NCI-H1417 (cell line): ENCODE measurements at regions not wholly inside any gene's neighbourhood (a gene's known extent, or its start where the extent isn't known, plus 50 kb on each side); places are given as distances from the start of the nearest gene placed in this dataset.
"Not testable (repeated sequence)": the region's sequence is repeated elsewhere in the genome, so short reads cannot be mapped to it uniquely, and the experiment has no call there.

Source experiments
- DNase-seq, 3 experiments: peaks; one replicate each; lab custom pipeline; 2025; lab: John Stamatoyannopoulos, UW

DNA sequence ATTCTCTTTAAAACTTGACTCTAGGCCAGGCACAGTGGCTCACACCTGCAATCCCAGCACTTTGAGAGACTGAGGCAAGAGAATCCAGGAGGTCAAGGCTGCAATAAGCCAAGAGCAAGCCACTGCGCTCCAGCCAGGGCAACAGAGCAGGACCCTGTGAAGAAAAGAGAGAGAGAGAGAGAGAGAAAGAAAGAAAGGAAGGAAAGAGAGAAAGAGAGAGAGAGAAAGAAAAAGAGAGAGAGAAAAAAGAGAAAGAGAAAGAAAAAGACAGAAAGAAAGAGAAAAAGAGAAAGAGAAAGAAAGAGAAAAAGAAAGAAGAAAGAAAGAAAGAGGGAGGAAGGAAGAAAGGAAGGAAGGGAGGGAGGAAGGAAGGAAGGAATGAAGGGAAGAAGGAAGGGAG, 76.7 kb downstream of the RIN2 start:
- DNase-seq = no peak

DNA sequence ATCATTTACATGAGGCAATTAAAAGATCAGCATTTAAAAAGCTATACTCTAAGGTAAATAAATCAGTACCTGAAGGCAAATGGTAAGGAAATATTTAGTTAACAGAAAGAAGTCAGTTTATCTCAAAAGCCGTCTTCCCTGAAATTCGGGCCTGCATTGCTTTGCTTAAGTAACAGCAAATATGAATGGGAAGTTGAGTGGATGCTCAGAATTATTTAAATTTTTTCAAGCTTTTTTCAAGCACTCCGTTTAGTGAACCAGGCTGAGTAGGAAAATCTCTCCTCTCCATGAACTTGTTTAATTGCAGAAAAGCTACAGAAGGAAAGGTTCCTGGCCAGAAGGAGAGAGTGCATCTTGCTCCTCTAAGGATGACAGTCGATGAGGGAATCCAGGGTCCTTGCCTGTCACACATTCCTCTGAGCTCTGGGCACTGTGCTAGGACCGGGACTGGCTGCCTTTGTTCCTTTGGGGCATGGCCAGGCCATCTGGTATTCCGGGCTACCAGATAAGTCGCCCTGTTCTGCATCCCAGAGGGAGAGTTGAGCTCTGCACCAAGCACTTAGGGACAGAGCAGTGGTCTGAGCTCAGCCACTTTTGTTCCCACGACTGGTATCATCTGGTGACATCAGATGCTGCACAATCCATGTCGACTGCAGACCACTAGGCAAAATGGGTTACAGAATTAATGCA, 77.6 kb downstream of the RIN2 start:
- no peak for DNase-seq

DNA sequence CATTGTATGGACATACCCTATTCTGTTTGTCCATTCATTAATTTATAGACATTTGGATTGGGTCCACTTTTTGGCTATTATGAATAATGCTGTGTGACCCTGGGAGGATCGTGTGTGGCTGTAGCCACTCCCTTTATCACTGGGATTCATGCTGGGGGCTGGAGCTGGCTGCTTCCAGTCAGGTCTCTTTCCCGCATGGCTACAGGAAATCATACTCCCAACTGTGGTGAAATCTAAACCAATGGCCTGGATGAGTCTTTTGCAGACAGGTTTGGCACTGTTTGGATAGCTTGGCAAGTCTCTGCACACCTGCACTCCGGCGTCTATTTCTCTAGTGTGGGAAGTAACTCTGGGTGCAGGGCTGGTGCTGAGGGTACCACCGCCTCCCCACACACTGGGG, 80.4 kb downstream of the RIN2 start:
- DNase-seq = no peak

DNA sequence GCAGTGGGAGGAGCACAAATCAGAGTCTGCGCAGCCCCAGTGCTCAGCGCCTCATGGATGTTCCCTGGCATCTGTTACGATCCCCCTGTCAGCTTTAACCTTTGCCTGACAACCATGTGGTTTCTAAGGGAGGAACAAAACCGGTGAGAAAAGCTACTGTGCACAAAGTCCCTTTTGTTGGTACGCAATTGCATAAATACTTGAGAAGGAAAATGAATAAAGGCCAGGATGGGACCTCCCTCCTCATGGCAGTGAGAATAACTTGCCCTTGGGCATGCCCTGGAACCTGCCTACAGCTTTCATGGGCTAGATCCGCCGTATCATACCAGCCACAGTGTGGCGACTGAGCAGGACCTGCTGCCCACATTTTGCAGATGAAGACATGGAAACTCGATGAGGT, 81.0 kb downstream of the RIN2 start:
- DNase-seq = no peak

DNA sequence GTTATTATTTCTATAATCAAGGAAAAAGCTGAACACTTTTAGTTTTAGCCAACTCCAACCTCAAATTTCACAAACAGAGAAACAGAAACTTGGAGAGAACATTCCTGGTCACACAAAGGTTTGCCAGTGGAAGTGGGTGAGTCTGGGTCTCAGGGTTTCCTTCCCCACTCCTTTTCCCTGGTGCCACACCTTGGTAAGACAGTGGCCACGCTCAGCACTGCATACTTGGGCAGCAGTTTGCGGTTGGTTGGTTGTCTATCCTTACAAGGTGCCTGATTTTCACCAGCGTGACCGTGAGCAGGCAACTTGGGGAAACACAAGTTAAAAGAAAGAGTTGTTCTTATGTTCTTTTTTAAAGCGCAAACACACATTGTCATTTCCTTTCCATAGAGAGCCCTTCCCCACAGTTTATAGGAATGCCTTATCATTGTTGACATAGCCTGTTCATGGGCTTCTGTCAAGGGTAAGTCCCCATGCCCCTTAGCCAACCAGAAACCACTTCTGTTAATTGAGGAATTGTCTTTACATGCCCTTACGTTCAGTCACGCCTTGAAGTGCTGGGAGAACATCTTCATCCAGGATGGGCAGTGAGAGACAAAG, 82.2 kb downstream of the RIN2 start:
- no peak for DNase-seq

DNA sequence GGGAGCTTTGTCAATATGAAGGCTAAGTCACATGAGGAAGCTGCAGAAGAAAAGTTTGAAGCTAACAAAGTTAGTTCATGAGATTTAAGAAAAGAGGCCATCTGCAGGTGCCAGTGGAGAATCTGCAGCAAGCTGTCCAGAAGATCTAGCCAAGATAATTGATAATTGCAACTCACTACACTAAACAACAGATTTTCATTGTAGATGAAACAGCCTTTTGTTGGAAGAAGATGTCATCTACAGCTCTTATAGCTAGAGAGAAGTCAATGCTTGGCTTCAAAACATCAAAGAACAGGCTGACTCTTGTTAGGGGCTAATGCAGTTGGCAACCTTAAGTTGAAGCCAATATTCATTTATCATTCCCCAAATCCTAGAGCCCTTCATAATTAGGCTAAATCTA, 83.7 kb downstream of the RIN2 start:
- no peak for DNase-seq

DNA sequence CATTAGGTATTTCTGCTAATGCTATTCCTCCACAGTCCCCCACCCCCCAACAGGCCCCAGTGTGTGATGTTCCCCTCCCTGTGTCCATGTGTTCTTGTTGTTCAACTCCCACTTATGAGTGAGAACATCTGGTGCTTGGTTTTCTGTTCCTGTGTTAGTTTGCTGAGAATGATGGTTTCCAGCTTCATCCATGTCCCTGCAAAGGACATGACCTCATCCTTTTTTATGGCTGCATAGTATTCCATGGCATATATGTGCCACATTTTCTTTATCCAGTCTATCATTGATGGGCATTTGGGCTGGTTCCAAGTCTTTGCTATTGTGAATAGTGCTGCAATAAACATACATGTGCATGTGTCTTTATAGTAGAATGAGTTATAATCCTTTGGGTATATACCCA, 86.8 kb downstream of the RIN2 start:
- not testable (repeated sequence) for DNase-seq

DNA sequence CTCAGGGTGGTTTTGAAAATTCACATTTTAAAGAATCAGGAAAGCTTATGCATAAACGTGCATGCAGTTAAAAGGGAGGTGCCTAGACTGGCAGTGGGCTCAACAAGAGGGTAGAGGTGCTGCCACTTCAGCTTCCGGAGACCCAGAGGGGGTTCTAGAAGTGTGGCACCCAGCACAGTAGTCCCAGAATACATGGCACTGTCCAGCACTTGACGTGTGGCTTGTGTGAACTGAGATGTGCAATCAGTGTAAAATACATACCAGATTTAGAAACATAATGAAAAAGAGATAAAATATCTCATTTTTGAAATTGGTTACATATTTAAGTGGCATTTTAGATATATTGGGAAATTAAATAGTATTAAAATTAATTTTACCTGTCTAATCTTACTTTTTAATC, 89.3 kb downstream of the RIN2 start:
- no peak for DNase-seq

DNA sequence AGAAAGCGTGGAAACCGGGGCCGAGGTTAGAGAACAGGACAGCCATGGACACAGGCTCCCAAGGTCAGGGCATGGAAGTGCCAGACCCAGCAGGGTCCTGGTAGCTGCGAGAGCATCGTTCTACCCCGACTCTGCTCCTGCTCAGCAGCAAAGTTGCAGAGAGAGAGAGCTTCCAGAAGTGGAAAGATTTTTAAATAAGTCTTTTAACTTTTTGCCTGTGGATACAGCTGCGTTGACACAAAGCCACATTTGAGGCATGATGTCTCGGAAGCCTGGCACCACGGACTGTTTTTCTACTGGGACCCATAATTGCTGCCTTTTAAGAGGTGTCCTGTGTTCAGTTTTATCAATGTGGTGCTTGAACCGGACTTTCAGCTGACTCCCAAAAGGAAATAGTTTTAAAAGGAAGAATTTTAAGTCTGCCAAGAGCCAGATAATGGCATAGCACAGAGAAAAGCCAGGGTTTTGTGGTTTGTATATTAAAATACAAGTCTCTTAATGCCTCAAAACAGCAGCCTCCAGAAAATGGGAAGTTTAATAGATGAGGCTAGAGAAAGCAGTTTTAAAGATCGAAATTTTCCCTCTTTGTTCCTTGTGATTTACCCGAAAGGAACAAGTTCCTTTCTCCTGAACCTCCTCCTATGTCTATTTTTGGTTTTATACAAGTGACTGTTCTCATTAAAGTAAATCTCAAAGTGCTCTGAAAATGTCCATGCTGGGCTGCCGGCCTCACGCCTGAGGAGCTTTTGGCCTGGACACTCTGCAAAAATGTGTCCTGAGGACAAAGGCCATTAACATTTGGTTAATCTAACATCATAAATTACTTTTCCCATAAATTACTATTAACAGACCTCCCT, 91.5 kb downstream of the RIN2 start:
- DNase-seq = no peak

DNA sequence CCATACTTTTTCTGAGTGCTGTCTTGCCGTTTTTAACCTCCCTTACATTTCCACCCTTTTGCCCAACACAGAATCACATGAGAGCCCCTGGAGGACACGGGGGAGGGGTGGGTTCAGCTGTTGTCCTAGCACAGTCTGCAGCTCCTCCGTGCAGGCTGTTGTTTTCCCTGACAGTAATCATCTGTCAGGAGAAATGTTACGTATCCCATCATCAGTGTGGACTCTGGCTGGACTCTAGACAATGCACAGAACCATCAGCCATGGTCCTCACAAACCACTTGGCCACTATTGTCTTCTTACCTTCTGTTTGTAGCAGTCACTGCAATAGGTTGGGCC, 92.1 kb downstream of the RIN2 start:
- no peak for DNase-seq

DNA sequence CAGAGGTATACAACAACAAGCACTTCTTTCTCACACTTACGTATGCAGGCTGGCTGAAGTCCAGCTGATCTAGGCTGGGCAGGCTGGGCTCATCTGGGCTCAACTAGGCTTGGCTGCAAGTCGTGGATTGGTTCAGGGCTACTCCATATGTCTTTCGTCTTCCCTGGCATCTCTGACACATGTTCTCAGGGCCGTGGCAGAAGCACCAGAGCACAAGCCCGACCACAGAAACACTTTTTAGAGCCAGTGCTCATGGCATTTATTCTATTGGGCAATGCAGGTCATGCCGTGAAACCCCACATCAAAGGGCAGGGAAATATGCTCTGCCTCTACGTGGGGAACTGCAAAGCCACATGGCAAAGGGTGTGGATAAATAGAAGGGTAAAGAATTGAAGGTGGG, 93.8 kb downstream of the RIN2 start:
- no peak for DNase-seq

DNA sequence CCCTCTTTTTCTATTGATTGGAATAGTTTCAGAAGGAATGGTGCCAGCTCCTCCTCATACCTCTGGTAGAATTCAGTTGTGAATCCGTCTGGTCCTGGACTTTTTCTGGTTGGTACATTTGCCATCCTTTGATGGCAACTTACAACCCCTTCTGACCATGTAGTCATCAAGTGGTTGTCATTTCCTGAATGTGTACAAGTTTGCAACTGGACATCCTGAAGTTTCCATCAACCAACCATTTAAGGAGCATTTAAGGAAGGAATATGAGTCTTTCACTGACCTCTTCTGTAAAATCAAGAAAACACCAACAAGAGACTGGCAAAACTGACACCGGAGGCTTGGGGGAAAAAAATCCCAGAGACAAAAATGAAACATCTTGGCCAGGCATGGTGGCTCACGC, 97.4 kb downstream of the RIN2 start:
- DNase-seq = no peak

DNA sequence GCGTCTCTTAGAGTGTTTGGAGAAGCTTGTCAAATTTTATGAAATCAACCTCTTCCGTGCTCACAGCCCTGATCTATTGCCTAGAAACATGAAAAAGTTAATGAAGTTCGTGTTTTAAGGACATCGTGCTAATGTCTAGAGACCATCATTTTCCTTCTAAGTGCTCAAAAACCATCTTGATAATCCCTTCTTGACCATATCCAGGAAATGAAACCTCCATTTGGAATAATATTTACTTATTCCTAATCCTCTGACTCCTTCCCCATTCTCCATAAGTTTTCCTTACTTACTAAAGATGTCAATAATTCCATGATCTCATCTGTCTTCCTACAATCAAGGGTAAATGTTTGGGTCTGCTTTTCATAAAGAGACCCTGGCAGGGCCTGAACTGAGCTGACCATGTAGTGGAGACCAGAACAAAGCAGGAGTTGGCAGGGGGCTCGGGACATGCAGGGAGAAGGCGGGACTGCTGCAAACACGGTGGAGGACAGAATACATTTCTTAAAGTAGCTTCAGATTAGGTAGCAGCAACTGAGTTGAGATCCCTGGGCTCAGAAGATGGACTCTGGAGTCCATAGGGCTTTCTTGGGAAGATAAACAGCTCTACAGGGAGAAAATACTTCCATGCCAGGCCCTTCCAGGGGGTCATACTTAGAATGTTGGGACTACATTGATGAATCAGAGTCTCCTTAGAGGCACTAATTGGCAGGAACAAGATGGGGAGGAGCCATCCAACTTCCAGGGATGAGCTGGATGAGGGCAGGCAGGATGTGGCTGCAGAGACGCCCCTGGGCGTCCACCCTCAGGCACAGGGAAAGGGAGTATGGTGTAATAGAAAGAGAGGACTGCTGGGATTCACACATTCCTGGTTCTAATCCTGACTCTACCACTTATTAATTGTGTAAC, 100.7 kb downstream of the RIN2 start:
- DNase-seq = no peak

DNA sequence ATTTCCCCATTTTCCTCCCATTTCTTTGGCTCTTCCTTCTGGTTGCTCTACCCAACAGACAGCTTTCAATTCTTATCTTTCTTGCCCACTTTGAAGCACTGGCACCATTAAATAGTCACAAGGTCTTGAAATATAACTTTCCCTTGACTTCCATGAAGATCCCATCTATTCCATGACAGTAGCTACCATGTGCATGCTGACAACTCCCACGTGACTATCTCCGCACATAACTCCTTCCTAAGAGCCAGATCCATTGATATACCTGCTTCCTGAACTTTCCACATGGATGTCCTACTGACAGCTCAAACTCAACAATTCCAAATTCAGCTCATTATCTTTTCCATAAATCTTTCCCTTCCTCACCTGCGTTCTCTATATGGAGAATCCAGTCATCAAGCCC, 101.4 kb downstream of the RIN2 start:
- no peak for DNase-seq

DNA sequence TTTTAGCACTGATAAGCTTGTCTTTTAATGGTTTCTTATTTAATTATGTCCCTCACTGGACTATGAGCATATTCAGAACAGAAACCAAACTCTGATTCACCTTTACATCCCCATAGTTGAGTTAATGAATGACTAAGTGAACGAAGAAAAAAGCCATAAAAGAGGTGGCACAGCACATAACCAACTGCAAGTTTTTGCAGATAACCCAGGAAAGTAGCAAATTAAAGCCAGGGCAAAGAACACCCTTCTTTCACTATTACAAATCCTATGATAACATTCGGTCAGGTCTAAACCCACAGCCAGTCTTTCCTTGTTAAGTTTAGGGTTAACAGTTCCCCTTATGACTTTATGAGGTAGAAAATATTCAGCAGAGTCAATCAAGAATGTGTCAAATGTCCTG, 102.7 kb downstream of the RIN2 start:
- DNase-seq = no peak

DNA sequence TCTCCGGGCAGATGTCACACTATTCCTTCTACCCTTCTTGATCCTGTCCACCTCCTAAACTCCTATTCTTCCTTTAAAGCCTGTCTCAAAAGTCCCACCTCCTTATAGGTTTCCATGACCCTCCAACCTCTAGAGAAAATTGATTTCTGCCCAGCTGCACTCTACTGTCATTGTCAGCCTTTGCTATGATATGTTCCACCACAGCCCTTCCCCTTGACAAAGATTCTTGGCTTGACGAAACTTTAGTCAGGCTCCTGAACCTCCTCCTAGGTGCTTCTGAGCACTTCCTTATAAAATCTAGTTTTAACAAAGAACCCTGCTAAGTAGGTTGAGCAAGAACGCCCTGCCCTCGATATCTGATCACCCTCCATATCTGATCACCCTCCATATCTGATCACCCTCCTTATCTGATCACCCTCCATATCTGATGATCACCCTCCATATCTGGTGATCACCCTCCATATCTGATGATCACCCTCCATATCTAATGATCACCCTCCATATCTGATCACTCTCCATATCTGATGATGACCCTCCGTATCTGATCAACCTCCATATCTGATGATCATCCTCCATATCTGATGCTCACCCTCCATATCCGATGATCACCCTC, 103.2 kb downstream of the RIN2 start:
- no peak for DNase-seq

DNA sequence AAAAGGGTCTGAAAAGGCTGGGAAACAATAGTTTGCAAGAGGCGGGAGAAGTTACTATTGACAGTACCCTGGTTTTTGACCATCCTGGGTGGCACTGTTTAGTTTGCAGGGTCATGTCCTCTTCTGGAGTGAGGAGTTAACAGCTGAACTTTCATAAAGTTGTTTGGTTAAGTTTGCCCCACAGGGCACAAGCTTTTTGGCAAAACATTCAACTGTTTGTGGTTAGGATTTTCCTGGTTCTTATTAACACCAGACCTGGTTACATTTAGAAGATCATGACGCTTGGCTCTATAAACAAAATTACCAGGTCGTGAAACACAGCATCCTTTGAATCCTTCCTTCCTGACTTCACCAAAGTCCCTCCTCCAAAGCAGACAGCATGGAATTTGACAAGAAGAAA, 106.1 kb downstream of the RIN2 start:
- no peak for DNase-seq

DNA sequence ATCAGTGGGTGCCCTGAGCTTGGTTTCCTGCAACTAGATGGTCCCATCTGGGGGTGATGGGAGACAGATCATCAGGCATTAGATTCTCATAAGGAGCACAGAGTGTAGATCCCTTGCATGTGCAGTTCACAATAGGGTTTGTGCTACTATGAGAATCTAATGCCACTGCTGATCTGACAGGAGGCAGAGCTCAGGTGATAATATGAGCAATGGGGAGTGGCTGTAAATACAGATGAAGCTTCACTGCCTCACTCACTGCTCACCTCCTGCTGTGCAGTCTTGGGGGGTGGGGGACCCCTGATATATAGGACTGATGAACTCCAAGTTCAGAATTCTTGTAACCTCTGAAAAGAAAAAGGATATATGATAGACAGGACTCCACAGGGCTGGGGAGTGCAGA, 108.0 kb downstream of the RIN2 start:
- DNase-seq = no peak

DNA sequence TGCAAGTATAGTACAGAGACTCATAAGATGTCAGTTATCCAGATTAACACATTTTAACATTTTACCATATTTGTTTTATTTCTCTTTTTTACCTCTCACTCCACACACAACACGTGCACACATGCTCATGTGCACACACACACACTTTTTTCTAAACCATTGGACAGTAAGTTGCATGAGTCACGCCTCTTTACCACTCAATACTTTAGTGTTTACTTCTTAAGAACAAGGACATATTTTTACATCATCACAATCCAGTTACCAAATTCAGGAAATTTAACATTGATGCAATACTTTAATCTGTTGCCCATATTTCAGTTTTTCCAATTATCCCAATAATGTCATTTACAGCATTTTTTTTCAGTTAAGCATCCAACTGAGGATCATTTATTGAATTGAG, 109.0 kb downstream of the RIN2 start:
- no peak for DNase-seq

DNA sequence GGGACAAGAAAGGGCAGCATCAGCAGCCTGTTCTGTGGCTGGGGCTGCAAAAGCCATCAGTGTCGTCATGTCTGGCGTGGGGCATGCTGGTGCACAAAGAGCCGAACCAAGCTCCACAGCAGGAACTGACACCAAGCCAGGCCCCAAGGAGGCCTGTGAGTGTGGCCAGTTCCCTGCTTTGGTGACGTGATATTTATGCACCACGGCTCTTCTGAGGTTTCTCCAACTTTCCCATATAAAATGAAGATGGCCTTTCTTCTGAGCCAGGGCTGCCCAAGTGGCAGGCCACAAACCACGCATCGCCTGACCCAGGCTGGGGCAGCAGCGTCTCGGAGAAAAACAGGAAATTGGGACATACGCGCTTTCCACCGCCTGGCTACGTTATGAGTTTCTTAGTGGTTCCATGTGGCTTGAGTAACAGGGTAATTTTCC, 109.9 kb downstream of the RIN2 start:
- no peak for DNase-seq

DNA sequence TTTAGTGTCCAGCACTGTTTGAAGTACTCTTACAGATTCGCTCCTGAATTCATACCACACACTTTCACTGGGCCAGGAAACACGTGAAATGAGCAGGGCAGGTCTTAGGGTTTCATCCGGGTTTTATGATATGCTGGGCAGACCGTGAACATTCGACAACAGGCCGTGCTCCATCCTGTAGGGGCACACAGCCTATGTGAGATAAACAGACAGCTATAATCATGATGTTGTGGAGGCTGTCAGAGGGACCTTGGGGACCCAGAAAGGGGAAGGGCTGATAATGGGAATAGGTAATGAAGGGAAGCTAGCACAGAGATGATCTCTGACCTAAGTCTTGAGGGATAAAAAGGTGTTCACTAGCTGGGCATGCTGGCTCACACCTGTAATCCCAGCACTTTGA, 110.4 kb downstream of the RIN2 start:
- DNase-seq = no peak

DNA sequence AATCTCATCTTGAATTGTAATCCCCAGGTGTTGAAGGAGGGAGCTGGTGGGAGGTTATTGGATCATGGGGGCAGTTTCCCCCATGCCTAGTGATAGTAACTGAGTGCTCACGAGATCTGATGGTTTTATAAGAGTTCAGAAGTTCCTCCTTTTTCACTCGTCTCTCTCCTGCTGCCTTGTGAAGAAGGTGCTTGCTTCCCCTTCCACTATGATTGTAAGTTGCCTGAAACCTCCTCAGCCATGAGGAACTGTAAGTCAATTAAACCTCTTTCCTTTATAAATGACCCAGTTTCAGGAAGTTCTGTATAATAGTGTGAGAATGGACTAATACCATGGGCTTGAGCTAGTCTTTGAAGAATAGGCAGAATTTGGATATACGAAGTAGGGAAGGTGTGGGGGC, 113.9 kb downstream of the RIN2 start:
- no peak for DNase-seq
